Lower leg skin (tissue), 3 donors: ENCODE measurements at regions not wholly inside any gene's neighbourhood (a gene's known extent, or its start where the extent isn't known, plus 50 kb on each side); places are given as distances from the start of the nearest gene placed in this dataset.

ENCODE experiments used
- CTCF ChIP-seq, 3 donors: fragments of 450-650 bp; IDR thresholded peaks; one replicate each; pipeline ENCODE4 v1.5.1; 2016; ENCODE audit warnings: antibody characterized with exemption in 3 of 3, mild to moderate bottlenecking in 3 of 3, moderate library complexity in 2 of 3
- POLR2A ChIP-seq, 2 donors: fragments of 450-650 bp; IDR thresholded peaks; one replicate each; pipeline ENCODE4 v1.6.1; 2016 to 2017; ENCODE audit warnings: antibody characterized with exemption in 2 of 2, mild to moderate bottlenecking in 1 of 2, moderate library complexity in 1 of 2

DNA sequence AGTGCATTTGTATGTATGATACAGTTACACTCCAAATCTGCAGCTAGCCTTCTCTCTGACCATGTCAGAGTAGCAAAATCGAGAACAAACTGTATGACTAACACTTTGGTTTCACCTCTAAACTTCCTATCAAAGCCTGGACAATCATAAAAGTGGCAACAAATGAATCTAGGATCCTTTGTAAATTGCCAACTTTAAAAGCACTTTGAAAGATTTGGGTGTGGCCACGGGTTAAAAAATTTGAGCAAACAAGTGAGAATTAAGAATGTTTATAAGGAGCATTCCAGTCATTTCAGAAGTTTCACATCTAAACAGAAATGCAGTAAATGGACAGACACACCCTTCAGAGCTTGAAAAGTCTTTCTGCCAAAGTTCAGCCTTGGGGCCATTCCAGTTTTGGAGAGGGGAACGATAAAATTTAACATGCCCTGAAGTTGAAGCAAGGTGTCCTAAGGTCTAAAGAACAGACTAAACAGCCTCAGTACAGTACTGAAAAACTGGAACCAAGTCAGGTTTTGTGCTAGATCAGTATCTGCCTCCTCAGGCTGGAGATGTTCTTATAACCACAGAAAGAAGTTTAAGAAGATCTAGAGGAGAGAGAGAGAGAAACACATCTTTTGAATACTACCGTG lies 181.9 kb upstream of the BDNF start:
- TF ChIP-seq CTCF (IDR thresholded peaks at IDR 0.05) (no peak), POLR2A (IDR thresholded peaks at IDR 0.05) (no peak)
